HPDE6-E6E7 (cell line): ENCODE measurements at regions not wholly inside any gene's neighbourhood (a gene's known extent, or its start where the extent isn't known, plus 50 kb on each side); places are given as distances from the start of the nearest gene placed in this dataset.
A peak's percentile ranks its signal among the peaks of the same experiment; 100 is the strongest.
"Not testable (repeated sequence)": the region's sequence is repeated elsewhere in the genome, so short reads cannot be mapped to it uniquely, and the experiment has no call there.

Source experiments
- DNase-seq: peaks from one replicate; pipeline ENCODE4 v3.0.0; 2011; ENCODE audit warnings: missing footprints; ENCODE audit errors: extremely low spot score

DNA sequence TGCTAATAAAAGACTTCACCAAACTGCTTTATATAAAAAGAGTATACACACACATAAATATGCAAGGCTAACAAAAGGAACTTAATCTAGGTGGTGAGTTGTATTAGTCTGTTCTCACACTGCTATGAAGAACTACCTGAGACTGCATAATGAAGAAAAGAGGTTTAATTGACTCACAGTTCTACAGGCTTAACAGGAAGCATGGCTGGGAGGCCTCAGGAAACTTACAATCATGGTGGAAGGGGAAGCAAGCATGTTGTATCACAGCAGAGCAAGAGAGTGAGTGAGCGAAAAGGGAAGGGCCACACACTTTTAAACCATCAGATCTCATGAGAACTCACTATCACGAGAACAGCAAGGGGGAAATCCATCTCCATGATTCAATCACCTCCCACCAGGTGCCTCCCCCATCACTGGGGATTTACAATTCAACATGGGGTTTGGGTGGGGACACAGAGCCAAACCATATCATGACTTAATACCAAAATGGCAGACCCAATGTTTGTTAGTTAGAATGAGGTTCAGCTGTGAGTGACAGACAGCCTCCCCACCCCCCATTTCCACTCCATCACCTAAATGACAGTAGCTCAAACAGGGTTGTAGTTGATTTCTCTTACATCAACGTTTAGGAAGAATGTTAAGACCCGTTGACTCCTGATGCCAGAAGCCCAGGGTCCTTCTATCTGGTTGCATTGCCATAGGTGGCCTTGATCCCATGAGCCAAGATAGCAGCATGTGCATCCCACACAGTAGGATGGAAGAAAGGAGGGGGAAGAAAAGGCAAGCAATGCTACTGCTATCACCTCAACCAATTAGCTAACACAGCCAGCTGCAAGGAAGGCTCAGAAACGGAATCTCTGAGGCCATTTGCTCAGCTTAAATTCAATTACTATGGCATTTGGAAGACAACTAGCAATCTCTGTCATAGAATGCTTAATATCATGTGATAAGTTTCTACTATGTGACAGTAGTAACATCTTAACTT, 77.0 kb downstream of the CCDC71L start:
- DNase-seq: no peak

DNA sequence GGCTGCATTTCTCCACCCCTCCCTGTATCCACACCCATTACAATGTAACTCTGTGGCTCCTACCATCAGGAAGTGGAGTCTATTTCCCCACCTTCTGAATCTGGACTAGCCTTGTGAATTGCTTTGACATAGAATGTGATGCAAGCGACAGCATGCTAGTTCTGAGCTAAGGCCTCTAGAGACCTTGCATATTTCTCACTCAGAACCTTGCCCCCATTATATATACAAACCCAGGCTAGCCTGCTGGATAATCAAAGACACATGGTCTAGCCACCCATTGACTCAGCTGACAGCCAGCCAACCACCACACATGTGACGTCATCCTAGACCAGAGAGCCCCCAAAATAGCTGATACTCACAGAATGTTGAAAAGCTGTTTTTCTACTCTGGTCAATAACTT, 77.9 kb downstream of the CCDC71L start:
- DNase-seq: no peak

DNA sequence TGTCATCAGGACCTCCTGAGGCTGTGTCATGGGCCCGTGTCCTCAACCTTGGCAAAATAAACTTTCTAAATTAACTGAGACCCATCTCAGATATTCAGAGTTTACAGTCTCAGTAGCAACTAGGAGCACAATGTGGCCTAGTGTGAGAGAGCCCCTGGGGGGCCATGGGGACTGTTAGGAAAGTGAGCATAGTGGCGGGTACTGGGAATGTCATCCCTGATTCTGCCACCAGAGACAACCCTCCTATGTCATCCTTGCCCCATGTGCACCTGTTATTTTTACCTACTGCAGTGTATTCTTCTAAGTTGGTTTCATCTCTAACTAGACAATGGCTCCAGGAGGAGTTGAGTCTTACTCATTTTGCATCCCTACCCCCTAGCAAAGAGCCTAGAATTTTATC, 78.6 kb downstream of the CCDC71L start:
- no peak for DNase-seq

DNA sequence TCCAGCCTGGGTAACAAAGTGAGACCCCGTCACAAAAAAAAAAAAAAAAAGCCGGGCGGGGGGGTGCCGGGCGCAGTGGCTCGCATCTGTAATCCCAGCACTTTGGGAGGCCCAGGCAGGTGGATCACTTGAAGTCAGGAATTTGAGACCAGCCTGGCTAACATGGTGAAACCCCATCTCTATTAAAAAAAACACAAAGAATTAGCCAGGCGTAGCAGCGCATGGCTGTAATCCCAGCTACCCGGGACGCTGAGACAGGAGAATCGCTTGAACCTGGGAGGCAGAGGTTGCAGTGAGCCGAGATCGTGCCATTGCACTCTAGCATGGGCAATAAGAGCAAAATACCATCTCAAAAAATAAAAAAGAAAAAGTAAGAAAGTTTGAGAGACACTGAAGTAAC, 81.9 kb downstream of the CCDC71L start:
- not testable (repeated sequence) for DNase-seq

DNA sequence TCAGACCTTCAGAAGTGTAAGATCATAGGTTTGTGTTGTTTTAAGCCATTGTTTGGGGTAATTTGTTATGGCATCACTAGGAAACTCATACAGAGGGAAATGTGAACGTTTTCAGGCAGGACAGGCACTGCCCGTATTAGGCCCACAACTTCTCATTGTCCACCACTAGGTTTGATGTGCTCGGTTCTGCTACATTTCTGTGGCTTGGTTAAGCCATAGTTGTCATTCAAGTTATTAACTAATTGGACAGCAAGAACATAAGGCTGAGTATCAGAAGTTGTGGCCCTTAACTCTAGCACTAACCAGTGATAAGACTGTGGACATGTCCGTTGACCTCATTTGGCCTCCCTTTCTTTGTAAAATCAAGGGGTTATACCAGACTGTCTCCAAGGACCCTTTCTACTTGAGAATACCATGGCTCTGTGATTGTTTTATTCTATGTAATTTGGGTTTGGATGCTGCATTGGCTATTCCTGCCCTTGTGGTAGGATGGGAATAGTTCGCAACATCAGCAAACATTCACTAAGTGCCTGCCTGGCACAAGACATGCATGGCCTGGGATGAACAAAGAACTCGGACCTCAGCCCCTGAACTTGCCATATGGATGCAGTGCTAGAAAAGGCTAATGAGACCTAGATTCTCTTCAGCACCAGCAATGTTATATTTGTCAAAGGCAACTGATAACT, 85.7 kb downstream of the CCDC71L start:
- DNase-seq: no peak

DNA sequence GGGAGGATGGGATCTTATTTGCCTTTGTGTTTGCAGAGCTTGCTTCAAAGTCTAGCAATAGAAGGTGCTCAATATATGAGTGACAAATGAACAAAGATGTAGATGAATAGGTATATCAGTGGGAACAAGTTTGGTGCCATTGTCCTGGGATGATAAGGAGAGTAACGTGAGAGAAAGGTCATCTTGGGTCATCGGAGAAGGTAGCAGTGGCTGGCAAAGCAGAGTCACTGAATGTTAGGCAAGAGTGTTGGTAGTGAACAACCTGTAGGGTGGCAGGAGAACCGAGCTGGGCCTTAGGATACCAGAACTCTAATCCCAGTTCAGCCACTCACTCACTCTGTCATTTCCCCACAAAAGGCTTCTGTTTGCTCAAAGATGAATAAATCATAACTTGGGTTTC, 87.2 kb downstream of the CCDC71L start:
- no peak for DNase-seq

DNA sequence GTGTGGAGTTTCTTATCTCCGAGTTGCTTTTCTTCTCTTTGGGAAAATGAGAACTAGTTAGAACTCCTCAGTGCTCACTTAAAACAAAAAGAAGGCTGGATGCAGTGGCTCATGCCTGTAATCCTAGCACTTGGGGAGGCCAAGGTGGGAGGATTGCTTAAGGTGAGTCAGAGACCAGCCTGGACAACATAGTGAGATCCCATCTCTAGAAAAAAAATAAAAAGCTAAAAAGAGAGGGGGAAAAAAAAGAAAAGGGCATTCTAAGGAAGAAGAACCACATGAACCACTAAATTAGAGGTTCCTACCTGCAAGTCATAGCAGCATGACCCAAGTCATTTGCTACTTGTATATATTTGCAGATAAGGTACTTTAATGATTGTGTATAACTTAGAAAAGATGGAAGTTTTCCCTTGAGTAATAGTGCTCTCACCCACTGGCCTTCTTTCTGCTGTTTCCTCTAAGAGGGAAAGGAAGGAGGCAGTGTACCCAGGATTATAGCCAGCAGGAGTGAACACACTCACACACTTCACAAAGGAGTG, 87.8 kb downstream of the CCDC71L start:
- no peak for DNase-seq

DNA sequence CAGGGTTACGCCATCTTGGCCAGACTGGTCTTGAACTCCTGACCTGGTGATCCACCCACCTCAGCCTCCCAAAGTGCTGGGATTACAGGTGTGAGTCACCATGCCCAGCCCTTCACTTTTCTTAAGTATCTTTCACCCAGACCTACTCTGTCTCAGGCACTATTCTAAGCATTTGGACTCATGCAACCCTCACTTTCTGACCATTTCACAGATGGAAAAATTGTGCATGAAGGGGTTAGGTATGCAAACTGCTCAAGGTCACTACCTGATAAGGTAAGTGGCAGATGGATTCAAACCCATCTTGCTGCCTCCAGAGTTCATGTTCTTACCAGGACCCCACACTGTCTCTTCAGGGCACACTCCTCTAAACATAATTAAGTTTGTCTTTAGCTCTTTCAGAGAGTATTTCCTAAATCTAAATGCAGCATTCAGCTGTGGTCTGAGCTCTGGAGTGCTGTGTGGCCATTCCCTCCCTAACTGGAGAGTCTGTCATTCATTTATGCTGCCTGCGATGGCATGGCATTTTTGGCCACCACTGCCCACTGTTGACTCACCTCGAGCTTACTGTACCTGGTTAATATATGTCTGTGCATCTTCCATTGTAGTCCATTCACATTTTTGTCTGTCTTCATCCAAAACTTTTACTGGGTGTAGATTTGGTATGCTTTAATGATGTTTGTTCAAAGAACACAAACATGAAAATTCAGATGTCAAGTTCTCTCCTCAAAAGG, 88.4 kb downstream of the CCDC71L start:
- DNase-seq: no peak

DNA sequence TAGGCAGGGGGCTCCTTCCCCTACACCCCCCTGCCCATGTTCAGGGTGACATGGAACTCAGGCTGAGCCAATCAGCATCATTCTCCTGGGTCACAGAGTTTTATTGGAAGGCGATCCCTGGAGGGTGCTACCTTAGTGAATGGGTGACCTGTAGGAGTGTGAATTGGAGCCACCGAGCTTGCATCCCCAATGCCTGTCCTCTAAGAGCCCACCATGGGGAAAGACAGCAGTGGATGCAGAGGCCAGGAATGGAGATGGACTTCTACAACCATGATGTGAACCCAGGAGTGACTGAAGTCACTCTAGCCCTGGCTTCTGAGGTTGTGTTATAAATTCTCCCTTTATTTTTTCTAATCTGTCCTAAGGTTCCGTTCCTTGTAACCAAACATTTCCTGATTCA, 89.4 kb downstream of the CCDC71L start:
- no peak for DNase-seq

DNA sequence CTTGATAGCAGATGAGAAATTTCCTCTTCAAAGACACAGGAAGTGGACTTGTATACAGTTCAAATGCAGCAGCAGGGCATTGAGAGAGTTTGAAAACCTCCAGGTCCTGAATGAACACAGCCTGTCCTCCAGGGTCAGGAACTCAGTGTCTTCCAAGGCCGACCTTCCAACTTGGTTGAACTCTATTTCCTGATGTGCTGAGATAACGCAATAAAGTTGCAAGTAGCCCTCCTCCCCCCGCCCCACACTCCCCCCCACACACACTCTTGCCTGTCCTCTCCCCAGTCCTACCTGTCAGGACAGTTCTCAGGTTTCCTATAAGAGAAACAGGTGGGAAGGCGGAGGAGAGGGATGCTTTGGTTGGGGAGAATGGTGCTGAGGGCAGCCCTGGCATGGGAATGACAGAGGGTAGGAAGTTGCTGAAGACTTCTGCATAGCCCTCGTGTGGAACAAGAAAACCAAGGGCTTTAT, 90.0 kb downstream of the CCDC71L start:
- no peak for DNase-seq

DNA sequence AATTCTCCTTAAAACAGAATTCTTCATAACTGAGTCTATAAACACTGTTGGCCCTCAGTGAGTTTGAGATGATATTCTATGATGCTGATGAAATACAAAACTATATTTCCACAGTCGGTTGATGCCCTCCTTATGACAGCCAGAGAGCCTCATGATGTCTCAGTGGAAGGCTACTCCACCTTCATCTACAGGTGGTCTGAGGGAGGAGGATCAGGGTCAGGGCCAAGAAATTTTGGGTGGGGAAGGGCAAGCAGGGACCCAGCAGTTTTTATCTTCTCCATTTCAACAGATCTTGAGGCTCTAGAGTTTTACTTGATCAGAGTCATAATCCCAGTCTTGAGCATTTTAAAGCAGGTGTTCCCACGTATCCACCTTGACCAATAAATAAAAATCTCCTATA, 90.8 kb downstream of the CCDC71L start:
- DNase-seq: no peak

DNA sequence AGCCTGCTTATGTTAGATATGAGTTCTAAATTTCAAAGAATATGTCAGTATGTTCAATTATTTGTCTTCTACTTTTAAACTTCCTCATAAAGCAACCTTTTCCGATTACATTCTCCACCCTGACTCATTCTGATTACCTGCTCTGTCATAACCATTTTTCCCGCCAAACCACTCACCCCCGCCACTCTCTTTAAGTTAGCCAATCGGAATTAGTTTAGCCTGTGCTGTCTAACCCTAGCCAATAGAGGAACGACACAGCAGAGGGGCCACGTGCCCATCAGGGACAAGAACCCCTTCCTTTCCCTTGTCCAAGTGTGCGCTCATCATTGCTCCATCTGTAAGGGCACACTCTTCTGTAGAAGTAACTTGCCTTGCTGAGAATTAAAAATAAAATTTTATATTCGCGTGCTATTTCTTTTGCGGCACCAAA, 91.4 kb downstream of the CCDC71L start:
- no peak for DNase-seq

DNA sequence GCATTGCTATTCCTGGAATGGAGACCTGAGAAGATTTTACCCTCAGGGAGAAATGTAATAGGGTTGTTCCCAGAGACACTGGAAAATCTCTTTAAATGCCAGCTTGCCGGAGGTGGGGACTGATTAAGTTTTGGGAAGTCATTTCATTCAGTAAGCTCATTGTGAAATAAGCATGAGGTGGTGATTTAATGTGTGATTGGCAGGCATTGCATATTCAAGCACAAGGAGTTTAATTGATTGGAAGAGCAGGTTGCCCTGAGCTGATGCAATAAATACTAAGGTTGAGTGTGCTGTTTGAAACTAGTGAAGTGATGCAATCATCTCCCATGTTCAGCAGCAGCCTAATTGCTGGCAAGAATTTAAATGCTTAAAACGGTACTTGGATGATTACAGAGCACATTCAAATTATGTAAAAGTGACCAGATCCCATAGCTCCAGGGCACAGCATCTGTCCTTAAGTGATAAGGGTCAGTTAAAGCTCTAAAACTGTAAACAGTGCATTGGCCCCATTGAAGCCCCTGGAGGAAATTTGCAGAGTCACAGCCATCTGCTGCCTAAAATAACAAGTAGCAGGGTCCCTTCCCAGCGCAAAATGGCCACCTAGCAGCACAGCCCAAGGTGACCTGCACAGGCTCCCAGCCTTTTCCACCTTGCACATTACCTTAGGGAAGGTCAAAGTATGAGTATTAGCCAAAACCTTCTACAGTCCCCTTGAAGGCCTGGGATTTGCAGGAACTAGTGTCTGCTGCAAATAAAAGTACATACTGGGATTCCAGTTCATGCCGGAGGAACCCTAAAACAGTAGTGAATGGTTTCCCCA, 92.1 kb downstream of the CCDC71L start:
- DNase-seq: peak; percentile 52

DNA sequence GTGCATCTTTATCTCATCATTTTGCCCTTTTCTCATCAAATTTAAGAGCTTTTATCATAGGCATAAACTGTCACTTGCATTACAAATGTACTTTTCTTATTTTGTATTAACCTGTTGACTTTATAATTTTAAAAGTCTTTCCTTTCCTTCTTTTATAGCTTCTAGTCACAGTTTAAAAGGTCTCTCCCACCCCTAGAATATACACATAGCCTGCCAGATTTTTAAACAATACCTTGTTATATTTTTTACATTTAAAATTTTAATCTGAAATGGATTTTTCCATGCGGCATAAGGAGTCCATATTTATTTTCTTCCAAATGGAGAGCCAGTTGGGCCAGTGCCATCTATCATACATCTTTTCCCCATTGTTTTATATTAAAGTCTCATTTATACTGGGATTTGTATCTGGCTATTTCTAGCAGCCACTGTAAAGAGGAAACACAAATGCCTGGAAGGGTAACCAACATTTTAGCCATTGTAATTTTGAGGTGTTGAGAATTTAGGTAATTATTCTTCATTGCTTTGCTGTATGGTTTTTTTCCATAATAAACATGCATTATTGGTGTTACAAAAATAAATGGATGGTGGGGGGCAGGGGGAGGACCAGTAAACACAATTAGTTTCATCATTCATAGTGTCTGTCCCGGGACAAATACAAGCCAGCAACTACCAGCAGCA, 92.8 kb downstream of the CCDC71L start:
- no peak for DNase-seq

DNA sequence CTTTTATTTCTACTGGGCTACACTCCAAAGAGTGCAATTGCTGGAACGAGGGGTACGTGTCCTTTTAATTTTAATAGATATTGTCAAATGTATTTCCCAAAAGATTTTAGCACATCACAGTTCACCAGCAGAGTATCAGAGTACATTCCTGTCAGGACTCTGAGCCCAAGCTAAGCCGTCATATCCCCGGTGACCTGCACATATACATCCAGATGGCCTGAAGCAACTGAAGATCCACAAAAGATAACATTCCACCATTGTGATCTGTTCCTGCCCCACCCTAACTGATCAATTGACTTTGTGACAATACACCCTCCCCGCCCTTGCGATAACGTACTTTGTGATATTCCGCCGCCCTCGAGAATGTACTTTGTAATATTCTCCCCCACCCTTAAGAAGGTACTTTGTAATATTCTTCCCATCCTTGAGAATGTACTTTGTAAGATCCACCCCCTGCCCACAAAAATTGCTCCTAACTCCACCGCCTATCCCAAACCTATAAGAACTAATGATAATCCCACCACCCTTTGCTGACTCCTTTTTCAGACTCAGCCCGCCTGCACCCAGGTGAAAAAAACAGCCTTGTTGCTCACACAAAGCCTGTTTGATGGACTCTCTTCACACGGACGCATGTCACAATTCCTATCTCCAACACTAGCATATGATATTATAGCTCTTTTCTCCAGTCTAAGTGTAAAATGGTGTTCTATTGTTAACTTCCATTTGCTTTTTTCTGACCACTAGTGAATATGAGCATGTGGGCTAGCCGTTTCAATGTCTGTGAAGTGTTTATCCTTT, 93.6 kb downstream of the CCDC71L start:
- not testable (repeated sequence) for DNase-seq

DNA sequence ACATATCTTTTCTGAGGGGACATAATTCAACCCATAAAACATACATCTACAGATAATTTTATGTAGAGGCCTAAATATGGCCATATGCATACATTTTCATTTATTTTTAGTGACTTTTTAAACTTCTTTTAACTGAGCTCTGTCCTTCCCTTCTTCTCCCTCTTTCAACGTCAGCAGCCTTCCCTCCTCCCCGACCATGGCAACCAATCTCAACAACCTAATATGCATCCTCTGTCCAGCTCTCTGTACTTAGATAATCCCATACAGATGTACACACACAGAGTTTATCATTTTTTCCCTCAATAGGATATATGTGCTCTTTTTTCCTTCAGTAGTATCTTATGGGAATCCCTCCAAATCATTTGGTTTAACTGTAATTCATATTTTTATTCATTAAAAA, 94.3 kb downstream of the CCDC71L start:
- DNase-seq: no peak

DNA sequence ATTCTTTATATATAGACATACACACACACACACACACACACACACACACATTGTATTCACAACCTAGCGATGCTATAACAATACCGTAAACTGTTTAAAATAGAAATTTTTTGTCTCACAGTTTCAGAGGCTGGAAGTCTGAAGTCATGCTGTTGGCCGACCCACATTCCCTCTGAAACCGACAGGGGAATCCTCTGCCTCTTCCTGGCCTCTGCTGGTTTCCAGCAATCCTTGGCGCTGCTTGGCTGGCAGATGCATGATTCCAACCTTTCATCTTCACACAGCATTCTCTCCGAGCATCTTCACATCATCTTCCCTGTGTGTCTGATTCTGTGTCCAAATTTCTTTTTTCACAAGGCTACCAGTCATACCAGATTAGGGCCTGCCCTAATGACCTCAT, 94.8 kb downstream of the CCDC71L start:
- no peak for DNase-seq

DNA sequence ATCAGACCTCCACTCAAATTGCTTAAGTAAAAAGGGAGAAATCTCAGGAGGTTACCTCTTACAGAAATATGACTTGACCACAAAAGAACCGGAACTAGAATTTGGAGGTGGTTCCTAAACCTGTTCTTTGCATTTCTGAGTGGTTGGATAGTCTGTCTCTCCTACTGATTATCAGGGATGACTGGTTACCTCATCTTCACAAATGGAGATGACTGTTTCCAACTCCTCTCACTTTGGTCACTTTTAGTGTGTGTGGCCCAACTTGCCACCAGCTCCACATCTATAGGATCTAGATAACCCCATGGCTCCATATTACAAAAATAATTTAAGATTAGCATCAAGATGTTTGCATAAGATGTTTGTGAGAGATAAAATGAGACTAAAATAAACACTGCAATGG, 95.5 kb downstream of the CCDC71L start:
- DNase-seq: no peak

DNA sequence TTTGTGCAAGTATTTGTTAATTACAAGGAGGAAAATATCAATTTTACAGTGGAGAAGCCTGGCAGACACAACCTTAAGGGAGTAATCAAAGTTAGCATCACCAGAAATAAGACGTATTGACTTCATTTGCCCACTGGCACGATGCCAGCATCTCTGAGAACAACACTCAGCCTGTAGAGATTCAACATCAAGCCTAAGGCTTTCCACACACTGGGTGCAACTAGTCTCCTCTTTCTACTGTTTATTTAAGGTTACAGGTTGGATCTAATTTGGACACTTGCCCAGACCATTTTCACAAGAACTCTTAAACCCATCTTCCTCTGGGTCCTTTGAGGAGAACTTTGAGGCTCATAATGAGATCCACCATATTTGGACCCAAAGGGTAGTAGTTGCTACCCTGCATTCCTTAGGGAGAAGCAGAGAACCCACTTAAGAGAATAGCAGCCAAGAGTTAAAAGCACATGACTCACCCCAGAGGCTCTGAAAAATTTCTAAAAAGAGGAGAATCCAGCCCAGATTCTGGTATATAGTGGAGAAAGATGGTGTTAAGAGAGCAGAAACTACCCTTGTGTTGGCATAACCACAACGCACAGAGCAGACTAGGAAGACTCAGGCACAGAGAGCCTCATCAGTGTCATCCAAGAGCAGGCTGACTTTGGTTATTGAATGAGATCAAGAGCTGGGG, 97.3 kb downstream of the CCDC71L start:
- no peak for DNase-seq
